GM18502 (cell line): ENCODE measurements at regions not wholly inside any gene's neighbourhood (a gene's known extent, or its start where the extent isn't known, plus 50 kb on each side); places are given as distances from the start of the nearest gene placed in this dataset.
"Not testable (repeated sequence)": the region's sequence is repeated elsewhere in the genome, so short reads cannot be mapped to it uniquely, and the experiment has no call there.

Experiments used
- ATAC-seq: cut with Tn5 transposase; IDR thresholded peaks from one replicate; pipeline ENCODE4 v1.9.1; 2021; ENCODE audit warnings: mild to moderate bottlenecking; ENCODE audit not compliant: unreplicated experiment, poor library complexity

DNA sequence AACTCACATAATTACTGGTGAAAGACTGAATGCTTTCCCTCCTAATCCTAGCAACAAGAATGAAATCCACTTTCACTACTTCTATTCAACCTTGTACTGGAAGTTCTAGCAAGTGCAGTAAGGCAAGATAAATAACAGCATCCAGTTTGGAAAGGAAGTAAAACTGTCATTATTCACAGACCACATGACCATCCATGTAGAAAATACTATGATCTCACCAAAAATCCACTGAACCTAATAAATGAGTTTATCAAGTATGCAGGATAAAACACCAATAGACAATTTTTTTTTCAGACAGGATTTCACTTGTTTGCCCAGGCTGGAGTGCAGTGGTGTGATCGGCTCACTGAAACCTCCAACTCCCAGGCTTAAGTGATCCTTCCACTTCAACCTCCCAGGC, 117.7 kb downstream of the TMEM167A start:
- no peak for ATAC-seq

DNA sequence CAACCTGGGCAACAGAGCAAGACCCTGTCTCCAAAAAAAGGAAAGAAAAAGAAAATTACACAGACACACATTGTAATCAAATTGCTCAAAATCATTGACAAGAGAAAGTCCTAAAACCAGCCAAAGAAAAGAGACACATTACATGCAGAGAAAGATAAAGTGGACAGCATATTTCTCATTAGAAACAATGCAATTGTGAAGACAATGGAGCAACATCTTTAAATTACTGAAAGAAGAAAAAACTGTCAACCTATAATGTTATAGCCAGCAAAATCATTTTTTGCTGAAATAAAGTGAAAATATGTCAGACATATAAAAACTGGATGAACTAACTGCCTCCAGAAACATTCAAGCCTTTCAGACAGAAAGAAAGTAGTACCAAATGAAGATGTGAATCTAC, 120.6 kb downstream of the TMEM167A start:
- ATAC-seq = no peak

DNA sequence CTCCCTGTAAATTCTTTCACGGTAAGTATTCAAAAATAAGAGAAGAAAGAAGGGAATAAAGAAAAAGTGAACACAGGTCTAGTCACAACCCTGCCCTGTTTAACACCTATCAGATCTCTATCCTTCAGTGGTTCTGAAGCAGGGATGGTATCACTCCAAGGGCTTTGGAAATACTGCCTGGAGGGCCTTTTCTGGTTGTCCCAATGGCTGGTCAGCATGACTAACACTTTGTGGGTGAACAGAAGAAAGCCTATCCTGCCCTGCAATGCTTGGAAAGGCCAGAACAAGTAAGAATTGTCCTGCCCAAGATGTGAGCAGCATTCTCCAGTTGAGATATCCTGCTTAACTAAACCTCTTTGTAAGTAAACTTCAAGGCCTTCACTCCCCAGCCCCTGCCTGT, 124.9 kb downstream of the TMEM167A start:
- no peak for ATAC-seq

DNA sequence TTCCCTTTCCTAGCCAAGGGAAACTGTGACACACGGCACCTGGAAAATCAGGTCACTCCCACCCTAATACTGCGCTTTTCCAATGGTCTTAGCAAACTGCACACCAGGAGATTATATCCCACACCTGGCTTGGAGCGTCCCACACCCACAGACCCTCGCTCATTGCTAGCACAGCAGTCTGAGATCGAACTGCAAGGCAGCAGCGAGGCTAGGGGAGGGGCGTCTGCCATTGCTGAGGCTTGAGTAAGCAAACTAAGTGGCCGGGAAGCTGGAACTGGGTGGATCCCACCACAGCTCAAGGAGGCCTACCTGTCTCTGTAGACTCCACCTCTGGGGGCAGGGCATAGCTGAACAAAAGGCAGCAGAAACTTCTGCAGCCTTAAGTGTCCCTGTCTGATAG, 132.9 kb downstream of the TMEM167A start:
- not testable (repeated sequence) for ATAC-seq

DNA sequence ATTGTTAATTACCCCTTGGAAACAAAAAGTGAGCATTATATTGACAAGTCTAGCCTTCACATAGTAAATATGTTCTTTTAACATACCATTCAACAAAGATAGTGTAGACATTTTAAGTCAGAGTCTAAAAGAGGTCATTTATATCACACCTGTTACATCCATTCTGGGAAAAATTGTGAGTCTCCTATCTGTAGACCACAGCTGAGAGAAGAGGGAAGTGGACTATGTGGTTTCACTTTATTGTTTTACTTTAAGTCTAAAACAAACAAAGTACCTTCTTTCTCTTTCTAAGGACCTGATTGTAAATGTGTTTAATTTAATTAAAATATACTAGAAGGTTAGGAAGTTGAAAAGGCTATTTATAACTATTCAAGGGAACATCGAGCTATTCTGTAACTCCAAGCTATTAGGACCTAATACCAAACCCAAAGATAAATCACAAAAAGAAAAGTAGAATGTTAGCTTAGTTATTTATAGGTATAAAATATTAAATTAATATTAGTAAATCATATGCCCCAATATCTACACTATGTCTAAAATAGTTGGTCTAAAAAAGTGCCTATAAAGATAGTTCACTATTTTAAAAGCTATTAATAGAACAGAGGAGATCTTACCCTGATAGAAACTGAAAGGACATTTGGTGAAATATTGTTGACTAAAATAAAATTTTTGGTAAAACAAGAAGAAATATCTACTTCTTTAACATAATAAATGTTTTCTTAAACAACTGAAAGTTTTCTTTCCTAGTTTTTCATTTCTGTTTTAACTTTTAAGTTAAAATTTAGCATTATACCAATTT, 134.9 kb downstream of the TMEM167A start:
- peak; percentile 78 for ATAC-seq

DNA sequence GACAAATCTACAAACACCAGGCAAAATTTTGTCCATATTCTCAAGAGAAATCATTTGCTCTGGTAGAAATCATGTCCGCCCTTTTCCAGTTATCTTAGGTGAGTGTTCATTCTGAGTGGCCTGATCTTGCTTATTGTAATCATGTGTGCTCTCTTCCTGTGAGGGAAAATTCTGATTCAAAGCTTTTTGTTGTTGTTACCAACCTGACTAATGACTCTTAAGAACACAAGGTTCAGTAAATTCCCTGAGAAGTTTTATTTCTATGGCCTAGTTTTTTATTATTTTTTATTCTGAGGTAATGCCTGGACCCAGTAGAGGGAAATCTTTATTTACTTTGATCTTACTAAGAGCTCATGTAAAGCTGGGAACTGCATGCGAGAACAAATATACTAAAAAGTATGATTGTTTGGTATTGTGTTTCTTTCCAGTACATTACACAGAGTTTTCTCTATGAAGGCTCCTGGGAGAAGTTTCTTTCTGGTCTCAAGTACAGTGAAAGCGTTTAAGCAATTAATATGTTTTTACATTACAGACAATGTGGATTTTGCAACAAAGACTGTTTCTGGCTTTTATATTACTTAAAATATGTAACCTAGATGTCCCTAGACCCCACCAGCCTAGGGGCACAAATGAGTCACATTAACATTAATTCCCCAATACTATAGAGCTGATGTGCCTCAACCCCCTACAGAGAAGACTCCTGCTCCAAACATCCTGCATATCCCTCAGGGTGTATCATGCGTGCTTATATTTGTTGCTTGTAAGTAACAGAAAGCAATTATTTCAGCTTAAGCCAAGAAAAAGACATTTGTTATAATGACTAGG, 138.1 kb downstream of the TMEM167A start:
- no peak for ATAC-seq

DNA sequence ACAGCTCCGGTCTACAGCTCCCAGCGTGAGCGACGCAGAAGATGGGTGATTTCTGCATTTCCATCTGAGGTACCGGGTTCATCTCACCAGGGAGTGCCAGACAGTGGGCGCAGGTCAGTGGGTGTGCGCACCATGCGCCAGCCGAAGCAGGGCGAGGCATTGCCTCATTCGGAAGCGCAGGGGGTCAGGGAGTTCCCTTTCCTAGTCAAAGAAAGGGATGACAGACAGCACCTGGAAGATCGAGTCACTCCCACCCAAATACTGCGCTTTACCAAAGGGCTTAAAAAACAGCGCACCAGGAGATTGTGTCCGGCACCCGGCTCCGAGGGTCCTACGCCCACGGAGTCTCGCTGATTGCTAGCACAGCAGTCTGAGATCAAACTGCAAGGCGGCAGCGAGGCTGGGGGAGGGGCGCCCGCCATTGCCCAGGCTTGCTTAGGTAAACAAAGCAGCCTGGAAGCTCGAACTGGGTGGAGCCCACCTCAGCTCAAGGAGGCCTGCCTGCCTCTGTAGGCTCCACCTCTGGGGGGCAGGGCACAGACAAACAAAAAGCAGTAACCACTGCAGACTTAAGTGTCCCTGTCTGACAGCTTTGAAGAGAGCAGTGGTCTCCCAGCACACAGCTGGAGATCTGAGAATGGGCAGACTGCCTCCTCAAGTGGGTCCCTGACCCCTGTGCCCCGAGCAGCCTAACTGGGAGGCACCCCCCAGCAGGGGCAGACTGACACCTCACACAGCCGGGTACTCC, 144.5 kb downstream of the TMEM167A start:
- ATAC-seq = not testable (repeated sequence)

DNA sequence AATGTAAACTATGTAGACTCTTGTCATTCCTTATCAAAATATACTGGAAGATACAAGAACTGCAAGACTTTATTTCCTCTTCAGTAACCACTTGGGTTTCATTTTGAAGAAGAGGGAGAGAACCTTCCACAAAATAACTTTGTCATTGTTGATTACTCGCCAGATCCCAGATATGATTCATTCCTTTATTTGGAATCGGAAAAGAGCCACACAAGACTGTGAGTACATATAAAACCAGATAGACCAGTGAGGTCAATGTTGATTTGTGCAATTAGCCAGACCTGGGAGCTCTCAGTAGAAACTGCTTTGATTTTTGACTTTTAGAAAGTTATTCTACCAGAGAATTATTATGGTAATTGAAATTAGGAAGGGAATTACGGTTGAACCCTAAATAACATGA, 146.1 kb downstream of the TMEM167A start:
- ATAC-seq = no peak

DNA sequence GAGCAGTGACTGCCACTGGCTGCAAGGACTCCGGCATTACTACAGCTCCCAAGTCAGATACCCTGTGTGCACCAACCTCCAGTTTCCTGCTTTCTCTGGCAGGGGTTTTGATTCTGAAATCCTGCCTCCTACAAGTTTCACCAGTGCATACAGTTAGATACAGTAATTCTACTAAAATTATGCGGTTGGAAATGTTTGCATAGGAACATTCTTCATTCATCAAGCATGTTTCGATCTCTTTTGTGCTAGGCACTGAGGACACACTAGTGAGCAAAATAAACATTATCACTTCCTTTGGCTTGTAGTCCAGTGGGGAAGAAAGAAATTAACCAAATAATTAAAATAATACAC, 152.2 kb downstream of the TMEM167A start:
- no peak for ATAC-seq

DNA sequence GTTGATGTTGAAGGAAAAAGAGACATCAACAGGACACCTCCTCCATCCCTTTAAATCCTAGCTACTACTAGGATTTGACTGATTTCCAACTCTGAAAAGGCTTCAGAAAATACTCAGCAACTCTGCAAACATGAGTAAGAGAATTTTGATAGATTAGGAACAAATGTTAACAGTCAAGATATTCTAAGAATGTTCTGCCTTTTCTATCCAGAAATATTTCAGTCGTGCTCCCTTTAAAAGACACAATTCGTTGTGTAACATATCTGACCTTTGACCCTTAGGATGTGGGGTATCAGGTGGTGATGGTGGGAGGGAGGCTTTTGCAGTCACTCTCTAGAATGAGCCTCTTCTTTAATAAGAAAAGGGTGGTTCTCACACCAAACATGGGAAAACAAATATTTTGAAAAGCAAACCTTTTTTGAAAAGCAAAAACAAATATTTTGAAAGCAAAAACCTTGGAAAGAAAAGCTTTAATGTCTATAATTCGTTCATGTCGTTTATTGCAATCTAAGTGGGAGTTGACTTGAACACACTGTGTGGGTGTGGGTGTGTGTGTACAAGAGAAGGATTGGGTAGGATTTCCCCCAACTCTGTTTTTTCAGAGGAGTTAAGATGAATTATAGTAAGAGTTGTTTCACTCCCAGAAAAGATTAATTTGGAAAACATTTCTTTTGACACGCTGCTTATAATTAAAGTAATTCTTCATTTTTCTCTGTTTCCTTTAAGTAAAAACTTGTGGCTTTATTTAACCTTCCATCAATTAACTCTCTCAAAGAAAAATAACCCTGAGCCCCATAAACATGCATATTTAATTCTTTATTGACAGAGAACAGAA, 152.8 kb downstream of the TMEM167A start:
- ATAC-seq = no peak

DNA sequence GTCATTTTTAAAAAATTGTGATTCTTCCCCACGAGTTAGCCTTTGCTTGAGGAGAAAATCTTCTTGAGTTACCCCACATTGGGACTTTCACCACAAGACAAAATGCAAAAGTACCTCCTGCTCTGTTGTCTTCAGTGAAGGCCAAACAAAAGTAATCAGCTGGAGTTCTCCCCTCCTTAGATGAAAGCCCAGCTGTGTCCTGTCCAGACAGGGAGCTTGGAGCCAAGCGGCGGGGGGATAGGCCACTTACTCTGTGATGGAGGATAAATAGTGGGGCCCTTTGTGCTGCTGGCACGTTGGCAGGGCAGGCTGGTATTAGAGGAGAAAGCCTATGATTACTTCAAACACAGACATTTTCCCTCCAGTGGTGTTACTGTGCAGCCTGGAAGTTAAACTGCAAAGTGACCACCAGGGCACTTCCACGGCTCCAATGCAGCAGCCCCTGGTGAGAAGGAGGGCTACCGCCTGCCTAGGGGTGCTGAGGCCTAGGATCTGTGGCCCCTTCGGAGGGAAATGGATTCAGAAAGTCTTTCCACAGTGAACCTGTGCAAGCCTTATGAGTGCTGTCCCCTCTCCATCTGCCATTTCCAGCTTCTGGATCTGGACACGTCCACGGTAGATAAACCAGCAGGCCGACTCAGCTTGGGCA, 155.0 kb downstream of the TMEM167A start:
- ATAC-seq = no peak

DNA sequence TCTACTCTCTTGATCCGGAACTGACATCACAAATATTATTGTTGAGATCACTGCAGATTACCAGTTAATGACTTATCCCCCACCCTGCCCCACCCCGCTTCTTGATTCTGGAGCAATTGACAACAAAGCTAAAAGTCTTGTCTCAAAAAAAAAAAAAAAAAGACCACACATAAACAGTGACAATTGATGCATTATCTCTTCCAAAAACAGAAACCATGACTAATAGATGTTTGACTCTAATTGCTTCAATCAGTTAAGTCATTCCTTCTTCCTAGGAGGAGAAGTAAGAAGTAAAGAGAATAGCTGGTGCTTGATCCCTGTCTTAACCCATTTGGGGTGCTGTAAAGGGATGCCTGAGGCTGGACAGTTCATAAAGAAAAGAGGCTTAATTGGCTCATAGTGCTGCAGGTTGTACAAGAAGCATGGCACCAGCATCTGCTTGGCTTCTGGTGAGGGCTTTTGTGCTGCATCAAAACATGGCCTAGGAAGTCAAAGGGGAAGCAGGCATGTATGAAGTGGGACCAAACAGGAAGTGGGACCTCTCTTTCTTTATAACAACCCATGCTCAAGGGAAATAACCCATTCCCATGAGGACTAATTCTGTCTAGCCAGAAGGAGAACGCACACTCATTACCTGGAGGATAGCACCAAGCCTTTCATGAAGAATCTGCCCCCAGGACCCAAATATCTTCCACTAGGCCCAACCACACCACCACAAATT, 158.7 kb downstream of the TMEM167A start:
- ATAC-seq = no peak

DNA sequence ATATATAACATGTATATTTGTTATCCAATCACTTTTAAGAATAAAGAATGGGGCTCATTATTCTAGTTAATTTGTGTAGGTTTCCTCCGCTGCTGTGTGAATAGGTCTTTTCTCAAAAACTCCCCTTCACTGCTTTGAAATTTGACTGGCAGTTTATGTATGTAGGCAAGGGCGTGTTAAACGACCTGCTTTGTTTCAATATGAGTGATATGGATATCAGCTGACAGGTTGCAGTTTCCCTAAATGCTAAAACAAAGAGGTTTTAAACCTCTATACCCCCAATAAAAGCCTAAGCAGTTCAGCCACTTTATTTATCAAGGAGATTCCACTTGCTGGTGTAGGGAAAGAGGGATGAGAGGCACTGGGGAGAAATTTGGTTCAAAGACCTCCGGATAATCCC, 159.6 kb downstream of the TMEM167A start:
- ATAC-seq = peak; percentile 81

DNA sequence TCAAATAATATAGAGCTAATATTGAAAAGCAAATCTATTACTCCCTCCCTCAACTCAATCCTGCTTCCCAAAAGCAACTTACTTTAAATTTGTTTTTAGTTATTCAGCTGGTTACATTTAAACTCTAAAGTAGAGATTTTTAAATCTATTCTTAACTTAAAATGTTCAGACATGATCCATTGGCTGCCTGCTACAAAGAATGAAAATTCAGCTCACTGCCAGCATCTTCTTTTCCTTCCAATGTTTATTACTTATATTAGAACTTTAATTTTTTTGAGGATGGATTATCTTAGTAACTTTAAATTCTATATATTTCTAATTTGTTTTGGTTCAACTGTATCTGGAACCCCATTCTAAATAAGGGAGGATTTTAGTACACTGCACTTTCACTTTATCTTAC, 163.2 kb downstream of the TMEM167A start:
- no peak for ATAC-seq

DNA sequence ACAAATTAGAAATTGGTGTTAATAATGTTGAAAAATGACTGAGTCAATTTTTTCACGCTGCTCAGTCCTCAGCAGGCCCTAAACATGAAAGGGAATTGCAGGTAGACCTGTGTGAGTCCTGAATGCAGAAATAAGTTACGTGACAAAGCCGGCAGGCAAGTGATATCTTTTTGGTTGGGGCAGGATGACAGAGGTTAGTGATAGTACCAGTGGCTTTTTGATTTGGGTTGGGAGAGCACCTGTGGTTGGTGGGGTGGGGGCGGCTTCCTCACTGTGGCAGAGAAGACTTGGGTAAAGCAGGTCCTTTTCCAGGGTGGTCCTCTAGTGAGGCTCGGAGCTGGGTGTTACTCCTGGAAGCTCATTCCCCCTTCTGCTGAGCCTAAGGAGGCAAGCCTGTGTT, 164.7 kb downstream of the TMEM167A start:
- ATAC-seq = no peak

DNA sequence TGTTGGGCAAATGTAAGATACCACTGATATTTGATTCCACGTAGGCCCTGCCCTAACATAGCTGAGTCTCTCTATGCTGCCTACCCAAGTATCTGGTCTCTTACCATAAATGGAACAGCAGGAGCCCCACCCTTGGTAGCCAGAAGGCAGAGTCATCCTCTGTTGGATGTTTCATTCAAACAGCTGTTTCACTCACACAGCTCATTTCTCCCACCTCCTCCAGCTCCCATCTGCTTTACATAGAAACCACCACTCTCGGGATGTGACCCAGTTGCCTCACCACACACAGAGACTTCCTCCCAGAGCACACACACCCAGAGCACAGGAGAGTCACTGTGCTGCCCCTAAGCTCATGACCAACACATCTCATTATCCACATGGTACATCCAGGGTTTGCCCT, 165.3 kb downstream of the TMEM167A start:
- no peak for ATAC-seq

DNA sequence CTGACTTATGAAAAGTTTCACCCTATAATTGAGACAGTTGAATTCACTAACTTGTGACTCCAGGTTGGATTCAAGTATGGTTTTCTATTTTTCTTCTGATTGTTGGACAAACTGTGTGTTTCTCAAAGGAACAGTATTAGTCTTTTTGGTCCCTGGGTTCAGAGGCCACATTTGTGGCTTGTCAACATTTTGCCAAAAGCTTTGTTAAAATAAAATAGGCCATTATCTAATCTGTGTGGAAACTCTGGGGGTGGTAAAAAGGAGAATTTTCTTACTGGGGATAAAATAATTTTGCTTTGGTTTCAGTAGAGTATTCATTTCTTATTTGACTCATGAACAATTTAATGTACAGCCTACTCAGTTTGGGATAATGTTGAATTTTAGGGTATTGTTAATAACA, 166.3 kb downstream of the TMEM167A start:
- ATAC-seq = no peak

DNA sequence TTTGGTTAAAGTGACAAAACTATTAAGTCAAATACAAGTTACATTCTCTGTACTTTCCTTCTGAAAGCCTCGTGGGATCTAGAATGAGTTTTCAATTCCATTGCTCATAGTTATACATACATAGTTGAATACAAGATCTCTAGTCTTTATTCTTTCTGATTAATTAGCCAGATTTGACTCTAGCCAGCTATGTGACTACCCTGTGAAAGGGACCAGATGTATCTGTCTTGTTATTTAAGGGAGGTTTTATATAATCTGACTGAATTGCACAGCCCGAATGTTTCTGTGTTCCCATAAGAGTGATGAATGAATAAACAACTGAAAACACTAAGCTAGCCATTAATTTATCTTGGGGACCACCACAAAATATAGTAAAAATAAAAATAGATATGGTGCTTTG, 166.7 kb downstream of the TMEM167A start:
- no peak for ATAC-seq

DNA sequence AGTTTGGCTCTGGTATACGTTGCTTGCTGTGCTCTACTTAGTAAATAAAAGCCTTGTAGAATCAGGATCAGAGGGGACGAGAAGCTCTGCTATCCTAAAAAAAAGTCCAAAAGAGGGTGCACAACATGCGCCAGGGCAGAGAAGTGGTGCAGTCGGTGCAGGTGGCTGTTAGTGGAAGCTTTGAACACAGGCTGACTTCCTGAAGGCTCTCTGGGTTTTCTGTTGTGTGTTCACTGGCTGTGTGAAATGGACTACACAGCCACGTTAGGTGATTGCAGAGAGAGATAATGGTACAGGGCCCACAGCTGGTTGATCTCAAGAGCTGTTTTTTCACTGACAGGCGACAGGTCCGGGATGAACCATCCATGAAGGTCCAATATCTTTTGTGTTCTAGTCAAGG, 167.4 kb downstream of the TMEM167A start:
- ATAC-seq = no peak
